Kidney tubule cell (primary cell): ENCODE measurements at regions not wholly inside any gene's neighbourhood (a gene's known extent, or its start where the extent isn't known, plus 50 kb on each side); places are given as distances from the start of the nearest gene placed in this dataset.

Source experiments
- DNase-seq: peaks from one replicate; pipeline ENCODE4 v3.0.0-alpha.2; 2018; ENCODE audit warnings: low spot score

DNA sequence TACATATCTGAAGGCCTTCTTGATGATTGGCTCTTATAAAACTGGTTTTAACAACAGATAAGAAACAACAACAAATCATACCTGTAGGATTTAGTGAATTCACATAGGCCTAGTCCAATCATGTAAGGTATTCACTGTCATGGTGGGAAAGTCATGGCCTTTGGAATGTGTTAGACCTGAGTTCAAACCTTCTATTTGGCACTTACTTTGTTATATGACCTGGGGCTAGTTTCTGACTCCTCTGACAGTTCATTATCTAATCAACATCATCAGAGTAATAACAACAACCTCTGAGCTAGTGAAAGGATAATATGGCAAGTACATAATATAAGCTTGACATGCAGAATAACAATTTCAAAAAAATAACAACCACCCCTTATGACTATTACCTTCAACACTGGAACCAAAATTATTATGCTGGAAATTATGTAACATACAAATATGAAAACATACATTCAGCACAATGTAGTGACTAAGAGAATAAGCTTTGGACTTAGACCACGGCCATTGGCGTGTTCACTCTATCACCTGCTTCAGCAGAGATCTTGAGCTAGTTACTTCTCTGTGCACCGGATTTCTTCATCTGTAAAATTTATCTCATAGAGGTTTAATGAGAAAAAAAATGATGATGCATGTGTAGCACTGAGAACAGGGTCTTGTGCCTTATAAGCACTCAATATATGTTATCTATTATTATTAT lies 597.6 kb downstream of the LMO4 start:
- DNase-seq: no peak

- no peak for DNase-seq
Measured at GRCh38 chr1:87926921-87927320, 598.2 kb downstream of the LMO4 start.

GRCh38 chr1:87927391-87928280 lies 599.0 kb downstream of the LMO4 start:
- DNase-seq: peak; percentile 63

DNA sequence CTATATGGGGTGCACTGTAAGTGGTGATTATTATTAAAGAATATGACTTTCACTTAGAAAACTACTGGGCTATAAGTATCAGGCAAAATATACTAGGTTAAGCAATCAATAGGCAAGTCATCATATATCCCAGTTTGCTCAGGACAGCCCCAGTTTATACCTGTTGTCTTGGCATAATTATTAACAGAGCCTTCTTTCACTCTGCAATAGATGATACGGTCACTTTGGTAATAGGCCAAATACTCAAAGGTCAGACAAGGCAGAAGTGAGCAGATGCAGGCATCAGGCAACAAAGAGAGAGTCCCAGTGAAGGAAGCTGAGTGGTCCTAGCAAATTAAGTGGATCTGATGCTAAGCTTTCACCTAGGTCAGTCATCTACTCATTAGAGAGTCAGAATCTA lies 599.9 kb downstream of the LMO4 start:
- DNase-seq: peak; percentile 40

DNA sequence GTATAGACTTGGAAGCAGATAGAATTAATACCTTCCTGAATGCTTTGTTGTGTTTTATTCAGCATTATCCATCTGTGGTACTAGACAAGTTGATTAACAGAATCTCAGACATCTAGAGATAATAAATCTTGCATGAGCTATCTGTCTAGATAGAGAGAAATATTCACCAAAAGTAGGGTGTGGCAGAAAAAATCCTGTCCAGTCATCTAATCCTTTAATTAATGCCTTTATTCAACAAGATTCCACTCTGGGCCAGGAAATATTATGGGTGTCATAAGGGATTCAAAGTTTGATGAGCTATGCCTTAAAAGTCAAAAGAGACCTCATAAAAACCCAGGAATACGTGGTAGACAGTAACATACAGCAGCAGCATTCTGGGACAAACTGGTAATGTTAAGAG lies 601.2 kb downstream of the LMO4 start:
- DNase-seq: no peak

- DNase-seq: no peak
Measured at GRCh38 chr1:87930796-87931195, 602.1 kb downstream of the LMO4 start.

GRCh38 chr1:87933171-87933570 lies 604.5 kb downstream of the LMO4 start:
- DNase-seq: no peak

DNA sequence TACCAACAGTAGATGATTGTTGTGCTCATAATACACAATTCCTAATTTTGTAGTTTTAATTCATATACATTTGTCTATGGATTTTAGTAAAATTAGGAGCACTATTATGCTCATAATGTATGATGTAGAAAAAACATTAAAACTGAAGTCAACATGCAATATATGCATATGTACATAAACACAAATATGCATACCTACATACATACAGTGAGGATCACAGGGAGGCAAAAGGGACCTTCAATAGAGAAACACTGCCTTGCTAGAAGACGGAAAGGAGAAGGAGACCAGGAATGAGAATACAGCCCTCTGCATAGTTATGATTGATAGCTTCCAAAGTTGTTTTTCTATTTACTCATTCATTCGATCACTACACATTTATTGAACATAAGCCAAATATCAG lies 606.5 kb downstream of the LMO4 start:
- no peak for DNase-seq

GRCh38 chr1:87937831-87938395 lies 609.2 kb downstream of the LMO4 start:
- DNase-seq: no peak

DNA sequence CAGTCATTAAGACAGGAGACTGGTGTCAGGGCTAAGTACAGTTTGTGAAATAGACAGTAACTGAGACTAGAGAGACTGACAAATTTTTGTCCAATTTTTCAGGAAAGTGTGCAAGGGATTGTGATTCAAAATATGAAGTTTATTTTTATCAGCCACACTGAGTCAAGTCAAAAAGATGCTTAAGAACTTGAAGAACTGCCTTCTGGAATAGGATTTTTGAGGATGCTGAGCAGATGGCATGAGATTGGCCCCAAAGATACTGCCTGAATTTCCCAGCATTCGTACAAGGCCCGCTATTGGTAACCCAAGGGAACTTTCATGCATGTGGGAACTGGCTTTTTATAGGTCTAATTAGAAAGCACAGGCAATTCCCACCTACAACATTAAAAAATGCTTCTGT lies 610.0 kb downstream of the LMO4 start:
- DNase-seq: no peak

DNA sequence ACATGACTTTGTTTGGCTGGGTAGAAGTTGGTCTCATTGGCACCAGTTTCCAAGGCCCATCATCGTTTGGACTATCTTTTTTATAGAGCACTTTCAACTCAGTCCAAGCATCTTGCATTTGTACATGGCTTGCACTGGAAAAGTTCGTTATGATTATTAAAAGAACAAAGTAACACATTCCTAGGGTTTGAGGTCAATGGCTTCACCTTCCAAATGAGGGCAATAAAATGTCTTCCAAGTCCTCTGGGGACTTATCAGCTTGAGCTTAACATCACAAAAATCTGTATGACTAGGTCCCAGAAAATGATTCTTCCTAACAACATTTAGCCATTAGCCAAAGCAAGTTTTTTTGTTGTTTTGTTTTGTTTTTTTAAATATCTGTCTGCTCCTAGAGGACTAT lies 610.8 kb downstream of the LMO4 start:
- no peak for DNase-seq

GRCh38 chr1:87940421-87940820 lies 611.7 kb downstream of the LMO4 start:
- no peak for DNase-seq

GRCh38 chr1:87941337-87941946 lies 612.8 kb downstream of the LMO4 start:
- DNase-seq: no peak

GRCh38 chr1:87942165-87942564 lies 613.5 kb downstream of the LMO4 start:
- DNase-seq: peak; percentile 32

GRCh38 chr1:87949711-87950110 lies 621.0 kb downstream of the LMO4 start:
- DNase-seq: no peak

- DNase-seq: no peak
Measured at GRCh38 chr1:87950369-87950768, 621.7 kb downstream of the LMO4 start.

GRCh38 chr1:87951409-87951808 lies 622.7 kb downstream of the LMO4 start:
- DNase-seq: no peak

DNA sequence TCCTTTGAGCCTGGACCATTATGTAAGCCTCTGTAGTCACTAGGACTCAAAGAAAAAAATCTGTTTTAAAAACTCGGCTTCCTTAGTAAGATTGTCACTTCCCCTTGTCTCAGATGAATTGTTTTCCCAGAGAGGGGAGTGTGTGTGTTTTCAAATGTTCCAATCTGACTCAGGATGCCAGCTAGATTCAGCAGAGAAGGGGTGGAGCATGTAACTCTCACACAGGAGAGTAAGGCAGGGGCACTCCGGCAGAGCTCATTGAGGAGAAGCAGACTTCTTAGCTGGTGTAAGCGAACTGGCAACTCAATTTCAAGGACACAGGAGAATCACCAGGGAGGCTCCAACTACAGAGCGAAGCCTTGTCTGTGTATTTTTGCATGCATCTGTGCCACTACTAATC lies 623.2 kb downstream of the LMO4 start:
- DNase-seq: peak; percentile 53

- DNase-seq: no peak
Measured at GRCh38 chr1:87953121-87953520, 624.4 kb downstream of the LMO4 start.

- DNase-seq: peak; percentile 81
Measured at GRCh38 chr1:87953732-87954344, 625.2 kb downstream of the LMO4 start.

- no peak for DNase-seq
Measured at GRCh38 chr1:87955038-87955437, 626.4 kb downstream of the LMO4 start.

- peak; percentile 98 for DNase-seq
Measured at GRCh38 chr1:87956072-87956471, 627.4 kb downstream of the LMO4 start.
